ENCODE measurements at regions not wholly inside any gene's neighbourhood (a gene's known extent, or its start where the extent isn't known, plus 50 kb on each side); places are given as distances from the start of the nearest gene placed in this dataset.

GRCh38 chr9:89684912-89685636 is 80.3 kb downstream of the GADD45G start:
- no peak for DNase-seq
- Histone ChIP-seq H3K36me3 (replicated peaks in 1 of 2; ENCODE audit: control insufficient read depth in 1 of 2, insufficient read depth in 2 of 2, low read length in 2 of 2) (no peaks in the 10 kb centered on the region), H4K20me1 (ENCODE audit: insufficient read depth, low read length) (no peaks in the 10 kb centered on the region), H3K4me1 (ENCODE audit: control insufficient read depth in 1 of 2, insufficient read depth in 2 of 2, low read length in 2 of 2) (no peaks in the 10 kb centered on the region), H3K27ac (ENCODE audit: low read depth in 1 of 2, low read length in 2 of 2) (no peak overlapping the region), H3K79me2 (ENCODE audit: insufficient read depth, low read length) (no peaks in the 10 kb centered on the region), H3K4me3 (replicated peaks in 1 of 3; ENCODE audit: low read depth in 2 of 3, low read length in 3 of 3) (no peak overlapping the region), H3K9ac (ENCODE audit: insufficient read depth, low read length, poor library complexity, severe bottlenecking) (no peak overlapping the region), H3K27me3 (ENCODE audit: control insufficient read depth in 2 of 2, insufficient read depth in 2 of 2, low read length in 2 of 2) (no peaks in the 10 kb centered on the region), H3K4me2 (replicated peaks; ENCODE audit: extremely low read depth, low read length, poor library complexity, severe bottlenecking) (no peak overlapping the region), H3K9me3 (replicated peaks in 1 of 2; ENCODE audit: control insufficient read depth in 1 of 2, insufficient read depth in 1 of 2, low read length in 2 of 2) (no peaks in the 10 kb centered on the region), H2AFZ (ENCODE audit: insufficient read depth, low read depth, low read length, poor library complexity, severe bottlenecking) (no peak overlapping the region)
- 94% methylated on average over 17 of the region's 18 CpGs for whole genome bisulfite sequencing (ENCODE audit: insufficient coverage)
- no peak overlapping the region for H3K4me3 Mint-ChIP-seq
- H3K27ac Mint-ChIP-seq = no peak overlapping the region
- intact Hi-C loops (cut with micrococcal nuclease) = no loop called here
- no peaks in the 10 kb centered on the region for H3K4me1 Mint-ChIP-seq
- H3K9me3 Mint-ChIP-seq = peaks cover 0 to 3% (median 0%) of the 10 kb centered on the region in 7 donors
- H3K27me3 Mint-ChIP-seq (ENCODE audit: low read depth in 3 of 3) = peaks cover 1 to 12% (median 1%) of the 10 kb centered on the region in 3 donors
- no peaks in the 10 kb centered on the region for H3K36me3 Mint-ChIP-seq
- no peak for TF ChIP-seq CTCF (IDR thresholded peaks at IDR 0.05)

DNA sequence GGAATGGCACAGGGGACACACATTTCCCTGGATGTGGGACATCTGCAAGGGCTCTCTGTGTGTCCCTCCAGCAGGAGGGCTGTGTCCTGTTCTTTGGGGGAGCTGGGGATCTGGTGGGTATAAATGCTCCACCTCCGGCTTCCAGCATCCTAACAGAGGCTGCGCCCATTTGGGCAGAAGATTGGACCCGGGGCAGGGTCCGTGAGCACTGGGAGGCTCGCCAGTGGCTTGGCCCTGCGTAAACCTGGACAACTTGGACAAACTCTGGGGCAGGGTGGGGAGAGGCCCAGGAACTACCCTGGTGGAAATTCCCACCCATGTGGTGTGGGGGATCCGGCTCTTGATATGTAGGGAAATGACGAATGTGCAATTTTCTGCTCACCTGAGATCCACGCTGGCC is 80.9 kb downstream of the GADD45G start:
- Histone ChIP-seq H3K4me1 (ENCODE audit: control insufficient read depth in 1 of 2, insufficient read depth in 2 of 2, low read length in 2 of 2) (no peaks in the 10 kb centered on the region), H3K27ac (ENCODE audit: low read depth in 1 of 2, low read length in 2 of 2) (no peak overlapping the region), H4K20me1 (ENCODE audit: insufficient read depth, low read length) (no peaks in the 10 kb centered on the region), H3K4me2 (replicated peaks; ENCODE audit: extremely low read depth, low read length, poor library complexity, severe bottlenecking) (no peak overlapping the region), H3K4me3 (replicated peaks in 1 of 3; ENCODE audit: low read depth in 2 of 3, low read length in 3 of 3) (no peak overlapping the region), H3K27me3 (ENCODE audit: control insufficient read depth in 2 of 2, insufficient read depth in 2 of 2, low read length in 2 of 2) (no peaks in the 10 kb centered on the region), H3K79me2 (ENCODE audit: insufficient read depth, low read length) (no peaks in the 10 kb centered on the region), H2AFZ (ENCODE audit: insufficient read depth, low read depth, low read length, poor library complexity, severe bottlenecking) (no peak overlapping the region), H3K9ac (ENCODE audit: insufficient read depth, low read length, poor library complexity, severe bottlenecking) (no peak overlapping the region), H3K9me3 (replicated peaks in 1 of 2; ENCODE audit: control insufficient read depth in 1 of 2, insufficient read depth in 1 of 2, low read length in 2 of 2) (no peaks in the 10 kb centered on the region), H3K36me3 (replicated peaks in 1 of 2; ENCODE audit: control insufficient read depth in 1 of 2, insufficient read depth in 2 of 2, low read length in 2 of 2) (no peaks in the 10 kb centered on the region)
- H3K27ac Mint-ChIP-seq = no peak overlapping the region
- H3K9me3 Mint-ChIP-seq = peaks cover 0 to 3% (median 0%) of the 10 kb centered on the region in 7 donors
- intact Hi-C loops (cut with micrococcal nuclease) = no loop called here
- TF ChIP-seq CTCF (IDR thresholded peaks at IDR 0.05) = no peak
- WGBS (ENCODE audit: insufficient coverage) = 96% methylated on average over 8 of the region's 9 CpGs
- H3K36me3 Mint-ChIP-seq = no peaks in the 10 kb centered on the region
- no peak for DNase-seq
- H3K27me3 Mint-ChIP-seq (ENCODE audit: low read depth in 3 of 3) = peaks cover 1 to 12% (median 1%) of the 10 kb centered on the region in 3 donors
- no peak overlapping the region for H3K4me3 Mint-ChIP-seq
- H3K4me1 Mint-ChIP-seq = no peaks in the 10 kb centered on the region
